ENCODE measurements at regions not wholly inside any gene's neighbourhood (a gene's known extent, or its start where the extent isn't known, plus 50 kb on each side); places are given as distances from the start of the nearest gene placed in this dataset.

DNA sequence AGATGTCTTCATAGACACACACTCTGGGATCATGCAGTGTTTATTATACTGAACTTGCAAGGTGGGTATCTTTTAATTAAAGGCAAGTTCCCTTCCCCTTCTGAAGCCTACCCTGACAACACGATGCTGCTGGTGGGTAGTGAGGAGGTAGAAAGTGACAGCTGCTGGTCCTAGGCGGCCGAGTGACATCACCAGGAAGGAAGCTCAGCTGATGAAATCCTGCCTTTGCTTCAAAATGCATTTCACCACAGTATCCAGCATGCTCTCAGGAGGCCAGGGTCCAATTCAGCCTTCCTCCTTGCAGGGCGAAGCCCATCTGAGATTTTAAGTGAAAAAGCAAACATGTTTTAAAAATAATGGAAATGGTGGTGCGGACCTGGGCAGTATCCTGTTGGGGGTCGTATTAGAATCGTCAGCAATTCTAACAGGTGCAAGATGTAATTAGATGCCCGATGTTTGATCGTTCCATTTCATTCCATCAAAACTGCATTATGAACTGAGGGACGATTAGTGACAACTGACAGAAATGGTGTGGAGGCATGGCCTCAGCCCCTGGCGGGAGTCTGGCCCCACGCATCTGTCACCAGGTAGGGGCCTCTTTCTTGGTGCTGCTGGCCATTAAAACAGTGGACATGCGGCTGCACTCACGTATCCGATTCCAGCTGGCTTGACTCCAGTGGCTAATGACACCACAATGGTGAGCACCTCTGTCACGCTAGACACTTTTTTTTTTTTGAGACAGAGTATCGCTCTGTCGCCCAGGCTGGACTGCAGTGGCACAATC is 324.8 kb upstream of the C1orf174 start:
- H3K27me3 ChIP-seq (ENCODE audit: insufficient read depth, low read length), result no peaks in the 10 kb centered on the region
- no peak overlapping the region for H4K12ac ChIP-seq (ENCODE audit: low read depth, low read length)
- no peak overlapping the region for H3K27ac ChIP-seq (ENCODE audit: low read depth, low read length)
- no peak overlapping the region for H3K14ac ChIP-seq (ENCODE audit: low read length)
- H3K79me2 ChIP-seq (ENCODE audit: control insufficient read depth, insufficient read depth, low read length, poor library complexity), result no peaks in the 10 kb centered on the region
- no peak overlapping the region for H2AK5ac ChIP-seq (ENCODE audit: low read length)
- H3K36me3 ChIP-seq (ENCODE audit: control insufficient read depth in 1 of 2, insufficient read depth in 2 of 2, low read length in 2 of 2), result no peaks in the 10 kb centered on the region
- DNase-seq, result peak in 1 of 2 donors; percentile 22
- no peak overlapping the region for H3K4me3 ChIP-seq (ENCODE audit: low read depth, low read length)
- no peak overlapping the region for H2AFZ ChIP-seq (ENCODE audit: insufficient read depth, low read length, poor library complexity)
- H4K91ac ChIP-seq (ENCODE audit: low read depth, low read length), result no peak overlapping the region
- H2BK5ac ChIP-seq (ENCODE audit: low read depth, low read length, poor library complexity), result no peak overlapping the region
- H3K4me2 ChIP-seq (ENCODE audit: low read length), result no peak overlapping the region
- H3K18ac ChIP-seq (ENCODE audit: low read length), result no peak overlapping the region
- no peaks in the 10 kb centered on the region for H3K4me1 ChIP-seq (ENCODE audit: control insufficient read depth in 1 of 2, insufficient read depth in 2 of 2, low read length in 2 of 2)
- H3K4ac ChIP-seq (ENCODE audit: low read depth, low read length), result no peak overlapping the region
- H3K23ac ChIP-seq (ENCODE audit: low read length), result no peak overlapping the region
- no peak overlapping the region for H2BK120ac ChIP-seq (ENCODE audit: insufficient read depth, low read length, poor library complexity)
- H3K9ac ChIP-seq (ENCODE audit: low read length), result no peak overlapping the region
- no CpG with 5 or more reads among the region's 18 CpGs for WGBS (ENCODE audit: extremely low coverage, insufficient coverage, insufficient read length)
- H3K9me3 ChIP-seq (ENCODE audit: insufficient read depth, low read depth, low read length), result peaks cover 8% of the 10 kb centered on the region
- H3K79me1 ChIP-seq (ENCODE audit: low read length), result no peaks in the 10 kb centered on the region
- no peak overlapping the region for H4K8ac ChIP-seq (ENCODE audit: low read depth, low read length)
- no peak overlapping the region for H2BK12ac ChIP-seq (ENCODE audit: low read length)

GRCh38 chr1:4227986-4228385 is 327.9 kb upstream of the C1orf174 start:
- Histone ChIP-seq H3K4me1 (ENCODE audit: control insufficient read depth in 1 of 2, insufficient read depth in 2 of 2, low read length in 2 of 2) (no peaks in the 10 kb centered on the region), H2BK5ac (ENCODE audit: low read depth, low read length, poor library complexity) (no peak overlapping the region), H3K27me3 (ENCODE audit: insufficient read depth, low read length) (no peaks in the 10 kb centered on the region), H3K4ac (ENCODE audit: low read depth, low read length) (no peak overlapping the region), H3K79me2 (ENCODE audit: control insufficient read depth, insufficient read depth, low read length, poor library complexity) (no peaks in the 10 kb centered on the region), H2BK12ac (ENCODE audit: low read length) (no peak overlapping the region), H3K36me3 (ENCODE audit: control insufficient read depth in 1 of 2, insufficient read depth in 2 of 2, low read length in 2 of 2) (no peaks in the 10 kb centered on the region), H3K9me3 (ENCODE audit: insufficient read depth, low read depth, low read length) (peaks cover 5% of the 10 kb centered on the region), H4K91ac (ENCODE audit: low read depth, low read length) (no peak overlapping the region), H3K27ac (ENCODE audit: low read depth, low read length) (no peak overlapping the region), H3K14ac (ENCODE audit: low read length) (no peak overlapping the region), H3K9ac (ENCODE audit: low read length) (no peak overlapping the region), H2AFZ (ENCODE audit: insufficient read depth, low read length, poor library complexity) (no peak overlapping the region), H4K12ac (ENCODE audit: low read depth, low read length) (no peak overlapping the region), H2BK120ac (ENCODE audit: insufficient read depth, low read length, poor library complexity) (no peak overlapping the region), H3K23ac (ENCODE audit: low read length) (no peak overlapping the region), H2AK5ac (ENCODE audit: low read length) (no peak overlapping the region), H3K79me1 (ENCODE audit: low read length) (no peaks in the 10 kb centered on the region), H3K4me2 (ENCODE audit: low read length) (no peak overlapping the region), H4K8ac (ENCODE audit: low read depth, low read length) (no peak overlapping the region), H3K18ac (ENCODE audit: low read length) (no peak overlapping the region), H3K4me3 (ENCODE audit: low read depth, low read length) (no peak overlapping the region)
- WGBS (ENCODE audit: extremely low coverage, insufficient coverage, insufficient read length), result no CpG with 5 or more reads among the region's 15 CpGs
- no peak for DNase-seq

DNA sequence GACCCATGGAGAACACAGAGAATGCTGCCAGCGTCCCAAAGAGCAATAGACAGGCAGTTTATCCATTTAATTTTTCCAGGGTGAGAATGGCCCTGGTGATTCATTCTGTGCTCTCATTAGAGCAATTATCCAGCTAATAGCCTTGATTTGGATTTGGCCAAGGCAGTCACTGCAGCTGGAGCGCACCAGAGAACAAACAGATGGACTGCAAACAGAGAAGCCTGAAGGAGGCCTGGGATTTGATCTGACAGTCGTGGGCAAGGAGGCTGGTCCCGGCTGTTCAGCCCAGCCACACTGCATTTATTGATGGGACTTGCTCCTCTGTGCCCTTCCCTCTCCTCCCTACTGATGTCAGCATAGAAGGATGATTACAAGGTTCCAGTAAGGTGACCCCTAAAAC is 353.9 kb upstream of the C1orf174 start:
- Histone ChIP-seq H3K27ac (ENCODE audit: low read depth, low read length) (no peak overlapping the region), H3K4ac (ENCODE audit: low read depth, low read length) (no peak overlapping the region), H3K4me3 (ENCODE audit: low read depth, low read length) (no peak overlapping the region), H3K4me1 (ENCODE audit: control insufficient read depth in 1 of 2, insufficient read depth in 2 of 2, low read length in 2 of 2) (no peaks in the 10 kb centered on the region), H2BK12ac (ENCODE audit: low read length) (no peak overlapping the region), H2AFZ (ENCODE audit: insufficient read depth, low read length, poor library complexity) (no peak overlapping the region), H2BK120ac (ENCODE audit: insufficient read depth, low read length, poor library complexity) (no peak overlapping the region), H3K79me1 (ENCODE audit: low read length) (no peaks in the 10 kb centered on the region), H4K91ac (ENCODE audit: low read depth, low read length) (no peak overlapping the region), H4K8ac (ENCODE audit: low read depth, low read length) (no peak overlapping the region), H4K12ac (ENCODE audit: low read depth, low read length) (no peak overlapping the region), H3K9ac (ENCODE audit: low read length) (no peak overlapping the region), H3K9me3 (ENCODE audit: insufficient read depth, low read depth, low read length) (peaks cover 13% of the 10 kb centered on the region), H3K27me3 (ENCODE audit: insufficient read depth, low read length) (no peaks in the 10 kb centered on the region), H3K36me3 (ENCODE audit: control insufficient read depth in 1 of 2, insufficient read depth in 2 of 2, low read length in 2 of 2) (no peaks in the 10 kb centered on the region), H2BK5ac (ENCODE audit: low read depth, low read length, poor library complexity) (no peak overlapping the region), H3K79me2 (ENCODE audit: control insufficient read depth, insufficient read depth, low read length, poor library complexity) (no peaks in the 10 kb centered on the region), H3K18ac (ENCODE audit: low read length) (no peak overlapping the region), H3K4me2 (ENCODE audit: low read length) (no peak overlapping the region), H2AK5ac (ENCODE audit: low read length) (no peak overlapping the region), H3K23ac (ENCODE audit: low read length) (no peak overlapping the region), H3K14ac (ENCODE audit: low read length) (no peak overlapping the region)
- WGBS (ENCODE audit: extremely low coverage, insufficient coverage, insufficient read length), result no CpG with 5 or more reads among the region's 4 CpGs
- no peak for DNase-seq

GRCh38 chr1:4256351-4256750 is 356.3 kb upstream of the C1orf174 start:
- no peak overlapping the region for H2BK5ac ChIP-seq (ENCODE audit: low read depth, low read length, poor library complexity)
- H2AFZ ChIP-seq (ENCODE audit: insufficient read depth, low read length, poor library complexity), result no peak overlapping the region
- no peak overlapping the region for H3K9ac ChIP-seq (ENCODE audit: low read length)
- H3K27me3 ChIP-seq (ENCODE audit: insufficient read depth, low read length), result no peaks in the 10 kb centered on the region
- H3K4me1 ChIP-seq (ENCODE audit: control insufficient read depth in 1 of 2, insufficient read depth in 2 of 2, low read length in 2 of 2), result no peaks in the 10 kb centered on the region
- H2BK120ac ChIP-seq (ENCODE audit: insufficient read depth, low read length, poor library complexity), result no peak overlapping the region
- H3K27ac ChIP-seq (ENCODE audit: low read depth, low read length), result no peak overlapping the region
- no peaks in the 10 kb centered on the region for H3K36me3 ChIP-seq (ENCODE audit: control insufficient read depth in 1 of 2, insufficient read depth in 2 of 2, low read length in 2 of 2)
- WGBS (ENCODE audit: extremely low coverage, insufficient coverage, insufficient read length), result no CpG with 5 or more reads among the region's 4 CpGs
- no peak overlapping the region for H3K4ac ChIP-seq (ENCODE audit: low read depth, low read length)
- no peak overlapping the region for H3K4me3 ChIP-seq (ENCODE audit: low read depth, low read length)
- DNase-seq, result no peak
- H4K12ac ChIP-seq (ENCODE audit: low read depth, low read length), result no peak overlapping the region
- no peak overlapping the region for H2AK5ac ChIP-seq (ENCODE audit: low read length)
- H3K23ac ChIP-seq (ENCODE audit: low read length), result no peak overlapping the region
- H4K91ac ChIP-seq (ENCODE audit: low read depth, low read length), result no peak overlapping the region
- H3K79me2 ChIP-seq (ENCODE audit: control insufficient read depth, insufficient read depth, low read length, poor library complexity), result no peaks in the 10 kb centered on the region
- H3K4me2 ChIP-seq (ENCODE audit: low read length), result no peak overlapping the region
- H4K8ac ChIP-seq (ENCODE audit: low read depth, low read length), result no peak overlapping the region
- H3K14ac ChIP-seq (ENCODE audit: low read length), result no peak overlapping the region
- H3K9me3 ChIP-seq (ENCODE audit: insufficient read depth, low read depth, low read length), result peaks cover 13% of the 10 kb centered on the region
- H3K79me1 ChIP-seq (ENCODE audit: low read length), result no peaks in the 10 kb centered on the region
- no peak overlapping the region for H3K18ac ChIP-seq (ENCODE audit: low read length)
- H2BK12ac ChIP-seq (ENCODE audit: low read length), result no peak overlapping the region

Measured in trophoblast cell (in vitro differentiated cells and primary cell).